HG03108 (cell line): ENCODE measurements at regions not wholly inside any gene's neighbourhood (a gene's known extent, or its start where the extent isn't known, plus 50 kb on each side); places are given as distances from the start of the nearest gene placed in this dataset.
"Not testable (repeated sequence)": the region's sequence is repeated elsewhere in the genome, so short reads cannot be mapped to it uniquely, and the experiment has no call there.

Experiments
- ATAC-seq: cut with Tn5 transposase; IDR thresholded peaks from one replicate; pipeline ENCODE4 v1.9.1; 2021; ENCODE audit warnings: moderate library complexity; ENCODE audit not compliant: unreplicated experiment

DNA sequence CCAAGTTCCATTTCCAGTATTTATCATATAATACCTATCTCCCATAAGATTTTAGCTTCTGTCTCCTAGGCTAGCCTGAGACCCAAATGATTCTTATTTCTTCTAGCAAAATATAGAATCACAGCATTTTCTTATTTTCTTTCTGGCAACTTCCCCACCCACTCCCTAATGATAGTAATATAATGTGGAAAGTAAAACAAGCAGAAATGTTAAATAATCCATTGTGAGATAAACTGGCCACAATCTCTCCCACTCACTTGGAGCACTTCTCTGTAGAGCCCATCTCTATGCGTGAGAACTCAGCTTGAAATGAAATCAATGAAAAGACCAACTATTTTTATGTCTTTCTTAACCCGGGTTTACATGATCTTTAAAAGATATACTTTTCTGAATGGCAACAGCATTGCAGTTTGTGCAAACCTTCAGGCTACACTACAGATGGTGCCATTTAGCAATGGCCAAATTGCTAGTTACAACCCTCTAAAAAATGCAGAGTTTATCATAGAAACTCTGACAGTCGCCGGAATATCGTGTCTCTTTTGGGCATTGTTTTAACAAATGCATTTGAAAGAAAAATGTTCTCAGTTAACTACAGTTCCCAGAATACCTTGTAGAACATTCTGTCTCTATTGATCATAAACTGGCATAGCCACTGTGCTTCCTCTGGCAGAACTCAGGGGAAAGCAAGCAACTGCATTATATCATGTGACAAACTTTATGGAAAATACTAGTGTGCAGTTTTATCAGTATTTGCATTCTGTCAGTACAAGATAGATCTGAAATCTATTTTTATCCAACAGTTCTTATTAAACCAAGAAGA is 1407.4 kb upstream of the ZEB2 start:
- ATAC-seq = no peak

DNA sequence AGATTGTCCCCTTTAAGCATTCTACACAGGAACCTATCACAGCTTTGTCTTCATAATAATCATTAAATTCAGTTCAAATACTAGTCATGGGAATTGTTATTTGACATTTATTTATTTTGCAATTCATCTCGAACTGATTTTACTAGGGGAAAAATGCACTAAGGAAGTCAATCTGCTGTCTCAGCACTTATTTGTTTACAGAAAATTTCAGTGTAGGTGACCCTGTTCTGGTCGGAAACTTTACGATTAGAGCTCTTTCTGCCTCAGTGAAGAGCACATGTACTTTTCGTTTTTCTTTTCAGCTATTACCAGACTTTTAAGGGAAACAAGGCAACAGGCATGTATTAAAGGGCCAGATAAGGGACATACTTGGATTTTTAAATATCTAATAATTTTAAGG is 1405.7 kb upstream of the ZEB2 start:
- ATAC-seq = no peak

DNA sequence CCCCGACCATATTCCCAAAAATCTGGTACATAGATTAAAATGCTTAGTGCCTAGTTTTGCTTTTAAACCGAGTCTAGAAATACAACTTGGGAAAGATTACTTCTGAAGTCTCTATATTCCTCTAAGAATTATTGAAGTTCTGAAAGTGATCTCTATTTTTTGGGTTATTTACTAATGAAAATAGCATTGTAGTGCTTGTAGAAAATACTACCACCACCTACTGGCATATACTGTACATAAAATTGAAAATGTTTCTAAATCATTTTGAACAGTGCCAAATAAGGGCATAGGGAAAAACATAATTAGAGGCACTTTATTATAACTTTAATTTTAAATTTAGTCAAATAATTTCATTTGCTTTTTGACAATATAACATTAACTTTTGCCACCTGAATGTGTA is 1399.6 kb upstream of the ZEB2 start:
- ATAC-seq = no peak

DNA sequence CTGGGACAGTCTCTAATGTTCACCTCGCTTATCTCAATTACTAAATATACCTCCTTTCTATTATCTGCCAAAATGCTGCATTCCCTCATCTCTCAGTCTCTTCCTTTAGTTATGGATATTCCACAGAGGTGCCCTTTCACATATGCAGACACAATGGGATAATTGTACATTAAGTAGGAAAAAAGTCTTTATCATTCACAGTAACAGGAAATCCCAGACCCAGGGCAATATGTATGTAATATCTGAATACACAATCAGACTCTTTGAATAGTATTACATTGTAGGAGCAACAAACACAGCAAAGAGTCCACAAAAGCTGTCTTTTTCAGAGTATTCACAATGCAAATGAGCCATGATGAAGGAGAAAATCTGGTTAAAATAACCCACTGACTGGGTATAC is 1399.0 kb upstream of the ZEB2 start:
- no peak for ATAC-seq

DNA sequence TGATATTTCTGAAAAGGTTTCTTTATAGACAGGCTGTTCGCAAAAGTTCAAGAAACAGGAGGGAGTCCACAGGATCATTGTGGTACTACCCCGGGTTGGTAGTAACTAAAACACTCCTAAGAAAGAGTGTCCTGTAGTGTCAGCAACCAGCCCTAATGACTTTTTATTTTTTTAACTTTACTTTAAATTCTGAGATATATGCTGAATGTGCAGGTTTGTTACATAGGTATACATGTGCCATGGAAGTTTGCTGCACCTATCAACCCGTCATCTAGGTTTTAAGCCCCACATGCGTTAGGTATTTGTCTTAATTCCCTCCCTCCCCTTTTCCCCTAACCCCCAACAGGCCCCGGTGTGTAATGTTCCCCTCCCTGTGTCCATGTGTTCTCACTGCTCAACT is 1396.9 kb upstream of the ZEB2 start:
- no peak for ATAC-seq

DNA sequence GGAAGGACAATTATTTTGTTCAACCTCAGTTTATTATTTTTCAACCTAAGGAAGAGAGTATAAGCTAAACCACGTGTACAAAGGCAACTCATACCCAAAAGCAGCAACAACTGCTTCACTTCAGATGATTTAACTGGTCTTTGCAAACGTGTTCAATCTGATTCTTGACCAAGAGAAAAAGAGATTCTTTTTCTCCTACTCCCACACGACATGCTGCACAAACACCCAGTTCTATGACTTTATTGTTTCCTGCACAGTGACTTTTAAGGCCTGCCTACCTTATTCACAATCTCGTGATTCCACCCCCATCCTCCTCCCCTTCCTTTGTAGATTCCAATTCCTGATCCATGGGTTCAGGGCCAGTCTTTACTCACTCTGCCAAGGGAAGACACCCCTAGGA is 1394.8 kb upstream of the ZEB2 start:
- ATAC-seq = no peak

DNA sequence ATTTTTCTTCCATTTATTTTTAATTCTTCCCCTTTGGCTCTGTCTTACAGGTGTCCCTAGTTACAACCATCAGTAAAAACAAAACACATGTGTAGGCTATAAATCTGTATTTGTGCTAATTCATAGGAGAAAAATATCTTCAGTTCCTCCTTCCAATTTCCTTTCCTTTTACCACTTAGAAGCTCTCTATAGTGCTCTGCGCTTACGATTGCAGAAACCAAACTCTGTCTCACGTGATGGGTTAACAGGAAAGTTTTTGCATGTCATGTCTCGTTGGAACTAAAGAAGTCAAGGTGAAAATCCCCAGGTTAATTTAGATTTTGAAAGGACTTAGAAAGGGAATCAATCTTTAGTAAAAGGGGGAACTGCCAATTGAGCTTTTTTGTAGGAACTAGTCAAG is 1390.5 kb upstream of the ZEB2 start:
- ATAC-seq = no peak

DNA sequence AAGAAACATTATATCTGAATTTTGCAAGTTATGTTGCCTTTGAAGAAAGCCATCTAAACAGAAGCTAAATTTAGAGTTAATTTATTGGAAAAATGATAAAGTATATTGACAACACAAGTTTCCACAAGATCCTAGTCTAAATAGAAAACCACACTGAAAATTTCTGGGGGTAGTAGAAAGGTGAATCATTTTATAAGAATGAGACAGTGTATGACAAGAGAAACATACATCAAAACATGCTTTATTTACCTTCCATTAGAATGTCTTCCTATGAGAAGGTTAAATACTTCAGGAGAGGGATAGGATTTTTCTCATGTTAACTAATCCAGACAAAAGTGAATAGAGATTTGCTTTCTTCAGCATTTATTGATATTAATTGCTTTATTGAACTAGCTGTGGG is 1389.8 kb upstream of the ZEB2 start:
- no peak for ATAC-seq

DNA sequence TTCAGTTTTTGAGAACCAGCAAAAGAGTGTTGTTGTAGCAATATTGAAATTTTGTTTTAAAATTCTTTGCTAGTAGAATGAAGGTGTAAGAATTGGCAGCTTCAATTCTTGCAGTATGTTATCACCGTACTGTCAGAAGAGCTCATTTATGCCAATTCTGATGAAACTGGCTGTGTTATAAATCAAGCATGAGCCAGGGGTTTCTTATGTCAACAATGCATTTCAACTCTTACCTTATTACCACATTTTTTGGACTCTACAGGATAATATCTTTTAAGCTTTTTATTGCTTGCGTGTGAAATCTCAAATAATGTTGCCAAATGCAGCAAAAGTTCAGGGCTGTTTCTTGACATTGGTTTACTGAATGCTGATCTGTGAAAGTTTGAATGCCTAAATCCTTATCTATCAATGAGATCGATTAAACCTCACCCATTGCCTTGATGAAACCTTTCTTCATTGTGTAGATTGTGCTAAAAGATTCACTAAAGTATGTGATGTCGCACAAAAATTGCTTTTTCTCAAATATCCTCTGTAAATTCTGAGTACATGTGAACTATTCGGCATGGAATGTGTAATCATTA is 1389.3 kb upstream of the ZEB2 start:
- no peak for ATAC-seq

DNA sequence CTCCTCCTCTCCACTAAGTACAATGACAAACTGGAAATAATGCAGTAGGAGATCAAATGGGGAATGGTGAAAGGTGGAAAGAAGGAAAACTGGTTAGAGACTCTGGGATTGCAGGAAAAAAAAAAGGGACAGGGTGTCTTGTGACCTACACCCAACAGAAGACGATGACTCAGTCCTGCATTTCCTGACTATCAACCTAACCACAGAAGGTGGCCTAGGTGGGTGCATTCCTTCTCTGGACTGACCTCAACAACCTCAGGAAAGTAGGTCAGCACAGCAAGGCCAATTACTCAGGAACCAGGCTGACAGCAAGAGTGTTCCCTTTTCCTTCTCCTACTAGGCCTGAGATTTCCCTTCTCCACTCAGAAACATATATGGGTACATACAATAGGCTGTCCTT is 1386.4 kb upstream of the ZEB2 start:
- ATAC-seq = no peak

DNA sequence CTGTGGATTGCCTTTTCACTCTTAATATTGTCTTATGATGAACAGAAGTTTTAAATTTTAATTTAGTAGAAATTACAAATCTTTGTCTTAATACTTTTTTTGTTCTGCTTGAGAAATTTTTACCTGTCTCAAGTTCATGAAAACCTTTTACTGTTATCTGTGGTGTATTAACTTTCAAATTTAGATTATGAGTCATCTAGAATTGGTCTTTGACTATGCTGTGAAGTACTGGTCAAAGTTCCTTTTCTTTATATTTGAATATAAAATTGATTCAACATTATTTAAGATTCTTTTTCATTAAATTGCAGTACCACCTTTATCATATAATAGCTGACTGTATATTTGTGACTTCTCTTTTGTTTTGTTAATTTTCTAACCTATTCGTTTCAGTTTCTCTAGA is 1385.5 kb upstream of the ZEB2 start:
- ATAC-seq = no peak

DNA sequence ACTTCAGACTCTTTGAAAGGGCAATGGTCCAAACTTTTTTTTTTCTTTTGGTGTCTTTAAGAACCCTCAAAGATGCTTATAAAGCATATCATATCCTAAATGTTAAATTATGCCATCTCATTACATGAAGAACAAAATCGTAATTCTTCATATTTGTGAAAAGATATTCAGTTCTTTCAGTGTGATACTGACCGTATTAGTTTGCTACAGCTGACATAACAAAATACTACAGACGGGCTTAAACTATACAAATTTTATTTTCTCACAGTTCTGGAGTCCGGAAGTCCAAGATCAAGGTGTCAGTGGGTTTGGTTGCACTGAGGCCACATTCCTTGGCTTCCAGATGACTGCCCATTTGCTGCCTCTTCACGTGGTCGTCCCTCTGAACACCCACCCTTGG is 1377.2 kb upstream of the ZEB2 start:
- no peak for ATAC-seq

DNA sequence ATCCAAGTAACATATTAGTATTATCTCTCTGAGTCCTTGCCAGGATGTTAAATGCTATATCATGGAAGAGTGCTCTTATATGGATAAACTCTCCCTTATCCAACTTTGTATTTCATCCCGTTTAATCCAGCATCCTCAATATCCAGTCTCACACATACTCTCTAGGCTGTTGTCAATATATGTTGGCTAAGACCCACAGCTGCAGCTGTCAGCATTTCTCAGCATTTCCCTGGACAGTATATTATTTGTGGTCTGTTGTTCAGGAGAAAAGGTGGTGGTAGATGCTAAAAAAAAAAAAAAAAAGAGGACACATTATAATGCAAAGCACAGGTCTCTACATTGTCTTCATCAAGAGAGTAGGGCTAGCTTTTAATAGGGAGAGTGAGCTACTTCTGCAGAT is 1368.0 kb upstream of the ZEB2 start:
- ATAC-seq = no peak

DNA sequence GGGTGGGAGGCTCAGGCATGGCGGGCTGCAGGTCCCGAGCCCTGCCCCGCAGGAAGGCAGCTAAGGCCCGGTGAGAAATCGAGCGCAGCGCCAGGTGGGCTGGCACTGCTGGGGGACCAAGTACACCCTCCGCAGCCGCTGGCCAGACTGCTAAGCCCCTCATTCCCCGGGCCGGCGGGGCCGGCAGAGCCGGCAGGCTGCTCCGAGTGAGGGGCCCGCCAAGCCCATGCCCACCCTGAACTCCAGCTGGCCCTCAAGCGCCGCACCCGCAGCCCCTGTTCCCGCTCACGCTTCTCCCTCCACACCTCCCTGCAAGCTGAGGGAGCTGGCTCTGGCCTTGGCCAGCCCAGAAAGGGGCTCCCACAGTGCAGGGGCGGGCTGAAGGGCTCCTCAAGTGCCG is 1361.1 kb upstream of the ZEB2 start:
- not testable (repeated sequence) for ATAC-seq

DNA sequence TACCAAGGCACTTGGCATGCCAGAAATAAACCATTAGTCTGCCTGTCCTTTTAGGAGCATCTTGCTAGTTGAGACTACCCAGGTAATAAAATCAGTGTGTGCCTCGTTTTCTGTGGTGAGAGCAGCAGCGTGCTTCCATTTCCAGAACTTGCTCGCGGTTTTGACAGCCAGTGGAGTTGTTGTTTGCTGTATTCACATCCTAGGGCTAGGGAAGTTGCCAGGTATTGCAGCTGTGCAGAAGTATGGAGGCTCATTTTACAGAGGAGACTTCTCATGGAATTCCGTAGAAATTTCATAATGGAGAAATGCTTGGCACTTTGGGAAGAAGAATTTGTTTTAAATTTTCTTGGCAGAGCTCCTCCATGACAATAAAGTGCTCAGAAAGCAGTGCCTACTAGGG is 1355.1 kb upstream of the ZEB2 start:
- ATAC-seq = no peak

DNA sequence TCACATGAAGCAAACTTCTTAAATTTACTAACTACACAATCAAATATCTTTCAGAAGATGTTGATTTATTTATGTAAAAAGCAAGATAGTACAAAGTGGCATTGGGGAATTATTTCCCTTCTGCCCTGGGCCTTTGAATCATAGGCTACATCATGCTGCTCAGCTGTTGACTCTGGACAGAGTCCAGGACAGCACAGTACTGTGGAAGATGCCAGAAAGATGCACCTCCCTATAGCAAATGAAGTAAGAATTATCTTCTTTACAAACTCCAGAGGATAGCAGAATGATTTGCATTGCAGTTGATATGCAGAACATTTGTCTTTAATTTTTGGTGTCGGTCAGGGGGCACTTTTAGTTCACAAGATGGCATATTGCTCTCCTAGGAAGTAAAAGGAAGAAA is 1354.5 kb upstream of the ZEB2 start:
- ATAC-seq = no peak

DNA sequence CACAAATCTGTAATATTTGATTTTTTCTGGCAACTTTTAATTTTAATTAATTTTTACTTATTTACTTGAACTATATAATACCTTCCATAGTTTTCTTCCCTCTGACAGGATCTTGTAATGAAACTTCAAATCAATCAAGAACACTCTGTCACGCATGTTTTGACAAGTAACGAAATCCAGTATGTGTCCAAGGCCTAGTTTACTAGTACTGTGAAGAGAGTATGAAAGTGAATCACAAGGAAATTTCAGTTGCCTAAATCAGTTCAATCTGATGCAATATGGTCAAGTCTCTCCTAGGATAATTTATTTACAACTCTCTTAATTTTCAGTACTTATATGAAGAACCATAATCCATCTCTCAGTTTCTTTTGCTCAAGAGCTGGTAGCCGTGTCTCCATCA is 1344.6 kb upstream of the ZEB2 start:
- ATAC-seq = no peak

DNA sequence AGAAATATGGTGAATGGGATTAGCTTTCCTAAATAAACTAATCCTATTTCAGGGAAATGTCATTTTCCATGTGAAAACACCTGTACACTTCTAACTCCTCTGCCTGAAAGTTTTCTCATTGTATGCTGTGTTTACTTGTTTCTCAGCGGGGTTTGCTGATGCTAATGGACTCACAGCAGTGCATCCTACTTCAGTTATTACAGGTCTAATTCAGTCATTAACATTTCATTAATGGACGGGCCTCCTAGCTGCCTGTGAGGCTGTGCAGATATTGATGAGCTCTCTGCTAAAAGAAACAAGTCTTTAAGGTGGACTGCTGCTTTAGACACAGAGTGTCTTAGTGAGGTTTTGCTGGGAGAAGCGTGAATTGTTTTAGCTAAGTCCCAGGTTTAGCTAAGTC is 1342.0 kb upstream of the ZEB2 start:
- ATAC-seq = no peak

DNA sequence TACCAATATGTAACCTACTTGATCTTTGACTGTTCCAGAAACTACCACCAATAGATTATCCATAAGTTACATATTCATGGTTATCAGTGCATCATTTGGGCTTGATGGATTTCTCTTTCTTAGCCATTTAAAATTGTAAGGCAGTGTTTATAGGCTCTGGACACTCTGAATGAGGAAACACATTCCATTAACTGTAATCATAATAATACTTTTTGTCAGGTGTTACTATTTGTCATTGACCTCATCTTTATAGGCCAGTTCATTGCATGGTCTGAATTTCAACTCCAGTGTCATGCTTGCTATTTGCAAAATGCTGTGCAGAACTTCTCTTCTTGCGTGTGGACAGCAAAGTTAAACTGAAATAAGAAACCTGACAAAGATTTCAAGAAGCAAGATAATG is 1340.2 kb upstream of the ZEB2 start:
- ATAC-seq = no peak

DNA sequence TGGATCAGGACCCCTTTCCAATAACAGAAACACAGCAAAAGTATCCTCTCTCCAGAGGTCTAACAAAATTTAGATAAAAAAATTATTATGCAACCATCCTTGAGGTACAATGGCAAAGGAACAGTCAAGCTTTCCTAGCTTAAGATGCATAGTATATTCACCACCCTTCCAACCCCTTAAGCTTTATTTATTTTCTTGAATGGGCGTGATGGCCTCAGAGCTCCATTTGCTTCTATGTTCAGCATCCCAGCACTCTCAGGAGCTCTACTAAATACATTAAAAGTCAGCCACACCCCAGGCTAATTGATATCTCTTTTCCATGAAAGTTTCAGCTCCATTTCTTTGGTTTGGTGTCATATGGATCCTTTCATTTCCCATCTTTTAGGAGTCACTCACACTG is 1335.2 kb upstream of the ZEB2 start:
- ATAC-seq = no peak

DNA sequence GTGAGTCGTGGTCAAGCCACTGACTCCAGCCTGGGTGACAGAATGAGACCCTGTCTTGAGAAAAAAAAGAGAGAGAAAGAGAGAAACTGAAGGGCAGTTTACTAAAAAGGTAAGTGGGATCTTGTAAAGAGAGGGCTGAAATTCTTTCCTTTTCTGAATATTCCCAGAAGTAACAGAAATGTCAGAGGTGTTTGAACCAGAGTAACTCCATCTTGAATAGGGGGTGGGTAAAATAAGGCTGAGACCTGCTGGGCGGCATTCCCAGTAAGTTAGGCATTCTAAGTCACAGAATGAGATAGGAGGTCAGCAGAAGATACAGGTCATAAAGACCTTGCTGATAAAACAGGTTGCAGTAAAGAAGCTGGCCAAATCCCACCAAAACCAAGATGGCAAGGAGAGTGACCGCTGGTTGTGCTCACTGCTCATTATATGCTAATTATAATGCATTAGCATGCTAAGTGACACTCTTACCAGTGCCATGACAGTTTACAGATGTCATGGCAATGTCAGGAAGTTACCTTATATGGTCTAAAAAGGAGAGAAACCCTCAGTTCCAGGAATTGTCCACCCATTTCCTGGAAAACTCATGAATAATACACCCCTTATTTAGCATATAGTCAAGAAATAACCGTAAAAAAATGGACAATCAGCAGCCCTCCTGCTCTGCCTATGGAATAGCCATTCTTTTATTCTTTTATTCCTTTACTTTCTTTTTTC is 1334.3 kb upstream of the ZEB2 start:
- no peak for ATAC-seq

DNA sequence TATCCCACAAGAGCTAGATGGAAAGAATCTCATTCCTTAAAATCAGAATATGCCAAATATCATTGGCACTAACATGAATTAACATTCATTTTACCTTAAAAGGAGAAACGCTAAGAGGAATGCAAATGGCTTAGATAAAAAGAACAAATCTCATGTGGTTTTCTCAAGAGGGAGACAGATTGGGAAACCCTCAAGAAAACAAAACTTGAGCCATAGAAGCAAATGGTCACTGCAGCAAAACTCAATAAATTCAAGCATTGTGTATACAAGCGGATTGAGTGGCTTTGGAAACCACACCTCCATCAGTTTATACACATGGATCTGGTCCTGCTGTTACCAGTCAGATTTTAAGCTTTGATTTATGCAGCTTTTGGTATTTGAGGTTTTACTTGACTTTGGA is 1331.8 kb upstream of the ZEB2 start:
- ATAC-seq = no peak
